Dendritic cell treated with granulocyte-macrophage colony-stimulating factor and Interleukin-4, amounts not matched to agents 40 ng/mL and 50 ng/mL, for 4 days (primary cell): ENCODE measurements at regions not wholly inside any gene's neighbourhood (a gene's known extent, or its start where the extent isn't known, plus 50 kb on each side); places are given as distances from the start of the nearest gene placed in this dataset.

Source experiments
- H3K27ac Mint-ChIP-seq: one replicate; pipeline ENCODE4 v1.8.0; 2022; ENCODE audit warnings: mild to moderate bottlenecking, mixed read lengths
- H3K27me3 Mint-ChIP-seq: one replicate; pipeline ENCODE4 v1.8.0; 2022; ENCODE audit warnings: mild to moderate bottlenecking, mixed read lengths
- H3K36me3 Mint-ChIP-seq: one replicate; pipeline ENCODE4 v1.8.0; 2022; ENCODE audit warnings: low read depth, mixed read lengths
- H3K4me1 Mint-ChIP-seq: one replicate; pipeline ENCODE4 v1.8.0; 2022; ENCODE audit warnings: low read depth, mixed read lengths
- H3K4me3 Mint-ChIP-seq: one replicate; pipeline ENCODE4 v1.8.0; 2022; ENCODE audit warnings: mild to moderate bottlenecking, moderate library complexity, mixed read lengths
- H3K9me3 Mint-ChIP-seq: one replicate; pipeline ENCODE4 v1.8.0; 2022; ENCODE audit warnings: mixed read lengths
- intact Hi-C: fragments of 100-400 bp; cut with micrococcal nuclease; formaldehyde crosslinking; loops from one replicate; pipeline ENCODE4 v1.15.0; 2022

DNA sequence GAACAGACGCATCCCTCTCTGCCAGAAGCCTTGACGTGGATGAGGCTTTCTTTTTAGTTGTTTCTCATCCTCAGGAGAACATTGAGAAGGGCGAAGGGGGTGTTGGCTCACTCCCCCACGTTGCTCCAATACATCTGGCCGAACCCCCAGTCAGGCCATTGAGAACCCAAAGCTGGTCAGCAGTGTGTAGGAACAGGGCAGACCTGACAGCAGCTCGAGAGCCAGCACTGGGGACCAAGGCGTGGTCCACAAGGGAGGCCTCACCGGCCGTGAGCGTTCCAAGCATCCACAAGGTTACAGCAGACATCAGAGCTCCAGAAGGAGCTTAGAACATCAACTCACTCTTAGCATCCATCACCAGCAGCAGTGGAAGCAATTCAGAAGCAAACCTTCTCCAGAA is 387.9 kb upstream of the ARID1B start:
- Mint-ChIP-seq H3K36me3 (no peaks in the 10 kb centered on the region), H3K4me3 (no peak overlapping the region), H3K4me1 (no peaks in the 10 kb centered on the region), H3K27ac (no peak overlapping the region), H3K9me3 (no peaks in the 10 kb centered on the region), H3K27me3 (no peaks in the 10 kb centered on the region)
- intact Hi-C loops = no loop called here

DNA sequence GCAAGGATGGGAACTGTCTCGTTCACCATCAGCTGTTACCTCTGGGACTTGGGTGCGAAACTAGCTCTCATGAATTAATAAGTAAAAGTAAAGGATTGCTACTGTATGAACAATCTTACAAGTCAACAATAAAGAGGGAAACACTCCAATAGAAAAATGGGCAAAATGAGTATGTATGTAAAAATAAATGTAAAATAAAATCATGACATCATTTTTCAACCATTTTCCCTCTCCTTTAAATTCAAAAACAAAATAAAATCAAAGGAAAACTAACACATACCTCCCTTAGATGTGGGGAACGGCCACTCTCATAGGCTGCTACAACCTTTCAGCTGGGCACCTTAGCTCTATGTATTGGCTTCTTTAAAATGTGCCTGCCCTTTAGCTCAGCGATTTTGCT is 389.7 kb upstream of the ARID1B start:
- Mint-ChIP-seq H3K4me1 (no peaks in the 10 kb centered on the region), H3K9me3 (no peaks in the 10 kb centered on the region), H3K4me3 (no peak overlapping the region), H3K27me3 (no peaks in the 10 kb centered on the region), H3K36me3 (no peaks in the 10 kb centered on the region), H3K27ac (no peak overlapping the region)
- intact Hi-C loops = no loop called here

GRCh38 chr6:156383059-156383458 is 394.1 kb upstream of the ARID1B start:
- Mint-ChIP-seq H3K9me3 (no peaks in the 10 kb centered on the region), H3K27ac (no peak overlapping the region)
- intact Hi-C loops = no loop called here

GRCh38 chr6:156379392-156380289 is 397.5 kb upstream of the ARID1B start:
- H3K27me3 Mint-ChIP-seq = no peaks in the 10 kb centered on the region
- H3K36me3 Mint-ChIP-seq = no peaks in the 10 kb centered on the region
- no peaks in the 10 kb centered on the region for H3K4me1 Mint-ChIP-seq
- H3K4me3 Mint-ChIP-seq = no peak overlapping the region
- intact Hi-C loops = no loop called here
- no peak overlapping the region for H3K27ac Mint-ChIP-seq
- H3K9me3 Mint-ChIP-seq = no peaks in the 10 kb centered on the region

More at GRCh38 chr6:156383059-156383458, 394.1 kb upstream of the ARID1B start:
- H3K36me3 Mint-ChIP-seq = no peaks in the 10 kb centered on the region
- no peaks in the 10 kb centered on the region for H3K4me1 Mint-ChIP-seq
- no peak overlapping the region for H3K4me3 Mint-ChIP-seq
- H3K27me3 Mint-ChIP-seq = no peaks in the 10 kb centered on the region

GRCh38 chr6:156378853-156379252 is 398.3 kb upstream of the ARID1B start:
- Mint-ChIP-seq H3K36me3 (no peaks in the 10 kb centered on the region), H3K4me1 (no peaks in the 10 kb centered on the region), H3K27me3 (no peaks in the 10 kb centered on the region), H3K9me3 (peaks cover 3% of the 10 kb centered on the region), H3K27ac (no peak overlapping the region), H3K4me3 (no peak overlapping the region)
- intact Hi-C loops = no loop called here

DNA sequence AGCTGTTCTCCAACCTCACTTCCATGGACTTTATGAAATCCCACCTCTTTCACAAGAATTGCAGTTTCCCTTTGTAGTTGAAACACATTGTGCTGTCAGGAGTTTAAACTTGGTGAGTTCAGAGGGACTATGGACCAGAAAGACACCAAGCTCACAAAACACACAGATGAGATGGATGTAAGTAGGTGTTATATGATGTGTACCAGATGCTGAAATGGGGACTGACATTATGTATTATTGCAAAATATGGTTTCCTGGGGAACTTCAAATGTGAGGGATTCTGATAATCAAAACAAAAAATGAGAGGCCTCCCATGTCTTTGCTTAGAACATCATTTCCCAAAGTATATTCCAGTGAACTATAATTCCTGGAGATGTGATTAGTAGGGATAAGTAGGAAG is 401.1 kb upstream of the ARID1B start:
- H3K9me3 Mint-ChIP-seq = peaks cover 9% of the 10 kb centered on the region
- no peaks in the 10 kb centered on the region for H3K4me1 Mint-ChIP-seq
- no peak overlapping the region for H3K4me3 Mint-ChIP-seq
- H3K36me3 Mint-ChIP-seq = no peaks in the 10 kb centered on the region
- H3K27me3 Mint-ChIP-seq = no peaks in the 10 kb centered on the region
- intact Hi-C loops = no loop called here
- no peak overlapping the region for H3K27ac Mint-ChIP-seq

GRCh38 chr6:156359912-156360311 is 417.3 kb upstream of the ARID1B start:
- no peaks in the 10 kb centered on the region for H3K36me3 Mint-ChIP-seq
- H3K4me1 Mint-ChIP-seq = no peaks in the 10 kb centered on the region
- intact Hi-C loops = no loop called here
- H3K27ac Mint-ChIP-seq = no peak overlapping the region
- H3K4me3 Mint-ChIP-seq = no peak overlapping the region
- H3K9me3 Mint-ChIP-seq = peaks cover 23% of the 10 kb centered on the region
- no peaks in the 10 kb centered on the region for H3K27me3 Mint-ChIP-seq

DNA sequence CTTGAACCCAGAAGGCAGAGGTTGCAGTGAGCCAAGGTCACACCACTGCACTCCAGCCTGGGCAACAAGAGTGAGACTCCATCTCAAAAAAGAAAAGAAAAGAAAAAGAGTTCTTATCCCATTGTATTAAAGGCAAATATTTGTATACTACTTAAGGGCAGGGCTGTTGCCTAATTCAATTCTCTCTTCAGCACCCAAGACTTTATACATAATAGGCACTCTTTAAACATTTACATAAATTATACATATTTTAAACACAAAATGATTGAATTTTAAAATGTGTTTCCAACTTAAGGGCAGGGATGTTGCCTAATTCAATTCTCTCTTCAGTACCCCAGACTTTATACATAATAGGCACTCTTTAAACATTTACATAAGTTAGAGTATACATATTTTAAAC is 424.3 kb upstream of the ARID1B start:
- Mint-ChIP-seq H3K4me3 (no peak overlapping the region), H3K36me3 (no peaks in the 10 kb centered on the region), H3K9me3 (no peaks in the 10 kb centered on the region), H3K27ac (no peak overlapping the region), H3K4me1 (peaks cover 15% of the 10 kb centered on the region), H3K27me3 (no peaks in the 10 kb centered on the region)
- intact Hi-C loops = no loop called here

DNA sequence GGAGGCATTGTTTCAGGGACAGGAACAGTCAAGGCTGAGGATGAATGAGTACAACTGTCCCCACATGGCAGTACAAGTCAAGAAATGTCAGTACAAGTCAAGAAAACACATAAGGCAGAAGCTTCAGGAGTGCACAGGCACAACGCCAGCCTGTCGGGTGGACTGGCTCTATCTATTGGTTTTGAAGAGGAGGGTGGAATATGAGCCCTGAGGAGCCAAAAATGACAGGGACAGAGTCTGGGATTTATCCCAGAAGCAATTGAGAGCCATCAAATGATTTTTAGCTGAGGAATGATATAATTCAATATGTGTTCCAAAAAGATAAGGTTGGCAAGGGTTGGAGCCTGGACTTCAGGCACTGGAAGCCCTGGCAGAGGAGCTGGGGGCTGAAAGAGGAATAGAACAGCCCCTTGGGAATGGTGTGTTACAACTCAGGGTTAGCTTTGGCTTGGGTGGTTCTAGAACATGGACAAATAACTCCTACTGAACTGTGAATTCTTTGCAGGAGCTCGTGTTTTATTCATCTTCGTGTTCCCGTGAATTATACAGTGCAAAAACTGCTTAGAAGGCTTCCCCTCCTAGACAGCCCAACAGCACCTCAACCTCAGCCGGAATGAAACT is 425.7 kb upstream of the ARID1B start:
- H3K9me3 Mint-ChIP-seq = no peaks in the 10 kb centered on the region
- no peaks in the 10 kb centered on the region for H3K27me3 Mint-ChIP-seq
- intact Hi-C loops = no loop called here
- H3K4me3 Mint-ChIP-seq = no peak overlapping the region
- H3K36me3 Mint-ChIP-seq = no peaks in the 10 kb centered on the region
- peaks cover 25% of the 10 kb centered on the region for H3K4me1 Mint-ChIP-seq
- H3K27ac Mint-ChIP-seq = no peak overlapping the region

- H3K27me3 Mint-ChIP-seq = no peaks in the 10 kb centered on the region
- H3K4me3 Mint-ChIP-seq = no peak overlapping the region
- intact Hi-C loops = no loop called here
- H3K36me3 Mint-ChIP-seq = no peaks in the 10 kb centered on the region
- no peaks in the 10 kb centered on the region for H3K9me3 Mint-ChIP-seq
- H3K27ac Mint-ChIP-seq = no peak overlapping the region
- H3K4me1 Mint-ChIP-seq = peaks cover 31% of the 10 kb centered on the region
Measured at GRCh38 chr6:156350337-156350736, 426.8 kb upstream of the ARID1B start.

GRCh38 chr6:156348849-156349248 is 428.3 kb upstream of the ARID1B start:
- H3K36me3 Mint-ChIP-seq = no peaks in the 10 kb centered on the region
- intact Hi-C loops = no loop called here
- H3K4me1 Mint-ChIP-seq = peaks cover 34% of the 10 kb centered on the region
- H3K9me3 Mint-ChIP-seq = no peaks in the 10 kb centered on the region
- no peaks in the 10 kb centered on the region for H3K27me3 Mint-ChIP-seq
- no peak overlapping the region for H3K27ac Mint-ChIP-seq
- H3K4me3 Mint-ChIP-seq = no peak overlapping the region

- Mint-ChIP-seq H3K27me3 (no peaks in the 10 kb centered on the region), H3K4me3 (no peak overlapping the region), H3K27ac (peak overlapping the region; percentile 36), H3K4me1 (peaks cover 34% of the 10 kb centered on the region), H3K9me3 (no peaks in the 10 kb centered on the region), H3K36me3 (no peaks in the 10 kb centered on the region)
- intact Hi-C loops = no loop called here
Measured at GRCh38 chr6:156348424-156348823, 428.8 kb upstream of the ARID1B start.

DNA sequence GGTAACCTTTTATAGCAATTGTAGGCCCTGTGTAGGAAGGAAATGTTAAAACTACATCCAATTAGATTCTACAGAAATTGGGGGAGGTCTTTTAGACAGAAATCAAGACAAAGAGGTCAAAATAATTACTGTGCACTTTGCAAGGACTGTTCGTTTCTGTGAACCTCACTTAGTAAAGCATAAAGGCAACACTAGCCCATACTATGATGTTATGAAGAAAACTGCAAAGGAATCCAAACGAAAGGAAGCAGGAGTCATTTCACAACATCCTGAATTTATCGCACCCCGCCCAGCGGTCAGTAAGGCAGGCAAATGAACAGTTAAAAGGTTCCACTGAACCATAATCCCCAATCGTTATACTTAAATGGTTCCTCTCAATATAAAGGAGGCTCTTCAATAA is 429.5 kb upstream of the ARID1B start:
- no peaks in the 10 kb centered on the region for H3K27me3 Mint-ChIP-seq
- H3K4me1 Mint-ChIP-seq = peaks cover 34% of the 10 kb centered on the region
- intact Hi-C loops = no loop called here
- H3K4me3 Mint-ChIP-seq = no peak overlapping the region
- peak overlapping the region; percentile 30 for H3K27ac Mint-ChIP-seq
- no peaks in the 10 kb centered on the region for H3K9me3 Mint-ChIP-seq
- H3K36me3 Mint-ChIP-seq = no peaks in the 10 kb centered on the region

DNA sequence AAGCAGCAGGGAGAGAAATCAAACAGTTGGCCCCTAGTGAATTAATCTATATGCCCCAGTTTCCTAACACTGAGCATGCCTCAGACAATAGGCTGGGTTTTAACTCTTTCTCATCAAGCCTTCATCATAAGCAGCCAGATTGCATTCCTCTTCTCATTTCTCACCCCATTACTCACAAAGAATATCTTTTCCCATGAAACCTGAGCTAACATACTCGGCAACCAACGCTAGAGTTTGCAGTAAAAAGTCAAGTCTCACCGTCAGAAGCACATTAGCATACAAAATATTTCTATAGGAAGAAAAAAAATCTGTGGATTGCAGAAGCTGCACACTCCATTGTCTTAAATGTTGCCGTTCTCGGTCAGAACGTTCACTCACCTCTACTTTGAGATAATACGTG is 429.9 kb upstream of the ARID1B start:
- Mint-ChIP-seq H3K4me1 (peaks cover 34% of the 10 kb centered on the region), H3K4me3 (no peak overlapping the region), H3K9me3 (no peaks in the 10 kb centered on the region), H3K27ac (peak overlapping the region; percentile 30), H3K36me3 (no peaks in the 10 kb centered on the region), H3K27me3 (no peaks in the 10 kb centered on the region)
- intact Hi-C loops = no loop called here
